ENCODE measurements at regions not wholly inside any gene's neighbourhood (a gene's known extent, or its start where the extent isn't known, plus 50 kb on each side); places are given as distances from the start of the nearest gene placed in this dataset.

- no peak overlapping the region for H3K4me3 Mint-ChIP-seq (ENCODE audit: unreplicated experiment)
- no peak for TF ChIP-seq CTCF (IDR thresholded peaks at IDR 0.05; ENCODE audit: unreplicated experiment)
These were observed 69.8 kb downstream of the CAPZA3 start for GRCh38 chr12:18807714-18808113.

GRCh38 chr12:18808221-18808620, 70.3 kb downstream of the CAPZA3 start:
- Mint-ChIP-seq H3K4me3 (ENCODE audit: unreplicated experiment) (no peak overlapping the region), H3K27ac (ENCODE audit: unreplicated experiment) (no peak overlapping the region), H3K36me3 (ENCODE audit: low read depth, unreplicated experiment) (no peaks in the 10 kb centered on the region), H3K9me3 (ENCODE audit: unreplicated experiment) (no peaks in the 10 kb centered on the region), H3K4me1 (ENCODE audit: unreplicated experiment) (no peaks in the 10 kb centered on the region), H3K27me3 (ENCODE audit: unreplicated experiment) (no peaks in the 10 kb centered on the region)
- no peak for TF ChIP-seq CTCF (IDR thresholded peaks at IDR 0.05; ENCODE audit: unreplicated experiment)
- DNase-seq (ENCODE audit: low spot score) = no peak

More at GRCh38 chr12:18807714-18808113, 69.8 kb downstream of the CAPZA3 start:
- Mint-ChIP-seq H3K4me1 (ENCODE audit: unreplicated experiment) (no peaks in the 10 kb centered on the region), H3K27ac (ENCODE audit: unreplicated experiment) (no peak overlapping the region), H3K9me3 (ENCODE audit: unreplicated experiment) (no peaks in the 10 kb centered on the region), H3K36me3 (ENCODE audit: low read depth, unreplicated experiment) (no peaks in the 10 kb centered on the region), H3K27me3 (ENCODE audit: unreplicated experiment) (no peaks in the 10 kb centered on the region)
- DNase-seq (ENCODE audit: low spot score) = no peak

GRCh38 chr12:18810537-18811253, 72.8 kb downstream of the CAPZA3 start:
- no peak for TF ChIP-seq CTCF (IDR thresholded peaks at IDR 0.05; ENCODE audit: unreplicated experiment)
- Mint-ChIP-seq H3K9me3 (ENCODE audit: unreplicated experiment) (no peaks in the 10 kb centered on the region), H3K36me3 (ENCODE audit: low read depth, unreplicated experiment) (no peaks in the 10 kb centered on the region), H3K4me3 (ENCODE audit: unreplicated experiment) (no peak overlapping the region), H3K27me3 (ENCODE audit: unreplicated experiment) (no peaks in the 10 kb centered on the region), H3K27ac (ENCODE audit: unreplicated experiment) (no peak overlapping the region), H3K4me1 (ENCODE audit: unreplicated experiment) (no peaks in the 10 kb centered on the region)
- DNase-seq (ENCODE audit: low spot score) = no peak

- no peak for TF ChIP-seq CTCF (IDR thresholded peaks at IDR 0.05; ENCODE audit: unreplicated experiment)
- Mint-ChIP-seq H3K4me3 (ENCODE audit: unreplicated experiment) (no peak overlapping the region), H3K27ac (ENCODE audit: unreplicated experiment) (no peak overlapping the region), H3K36me3 (ENCODE audit: low read depth, unreplicated experiment) (no peaks in the 10 kb centered on the region), H3K4me1 (ENCODE audit: unreplicated experiment) (no peaks in the 10 kb centered on the region), H3K9me3 (ENCODE audit: unreplicated experiment) (no peaks in the 10 kb centered on the region), H3K27me3 (ENCODE audit: unreplicated experiment) (no peaks in the 10 kb centered on the region)
- no peak for DNase-seq (ENCODE audit: low spot score)
These were observed 73.4 kb downstream of the CAPZA3 start for GRCh38 chr12:18811273-18811672.

GRCh38 chr12:18813753-18814152, 75.8 kb downstream of the CAPZA3 start:
- no peak for TF ChIP-seq CTCF (IDR thresholded peaks at IDR 0.05; ENCODE audit: unreplicated experiment)

More at GRCh38 chr12:18813753-18814152, 75.8 kb downstream of the CAPZA3 start:
- H3K4me3 Mint-ChIP-seq (ENCODE audit: unreplicated experiment) = no peak overlapping the region
- H3K27ac Mint-ChIP-seq (ENCODE audit: unreplicated experiment) = no peak overlapping the region
- DNase-seq (ENCODE audit: low spot score) = no peak
- no peaks in the 10 kb centered on the region for H3K27me3 Mint-ChIP-seq (ENCODE audit: unreplicated experiment)
- no peaks in the 10 kb centered on the region for H3K9me3 Mint-ChIP-seq (ENCODE audit: unreplicated experiment)
- H3K4me1 Mint-ChIP-seq (ENCODE audit: unreplicated experiment) = no peaks in the 10 kb centered on the region
- H3K36me3 Mint-ChIP-seq (ENCODE audit: low read depth, unreplicated experiment) = no peaks in the 10 kb centered on the region
